GM13976 (cell line): ENCODE measurements at regions not wholly inside any gene's neighbourhood (a gene's known extent, or its start where the extent isn't known, plus 50 kb on each side); places are given as distances from the start of the nearest gene placed in this dataset.

Experiments
- DNase-seq: peaks from one replicate; pipeline ENCODE4 v3.0.0; 2012; ENCODE audit warnings: low spot score
- CTCF ChIP-seq: IDR thresholded peaks from 2 replicates; pipeline ENCODE4 v1.5.1; 2012; ENCODE audit warnings: borderline replicate concordance, mild to moderate bottlenecking; ENCODE audit not compliant: insufficient read depth; ENCODE audit errors: extremely low read depth, missing control alignments, control extremely low read depth
- in situ Hi-C: fragments of 300-500 bp; cut with MboI; formaldehyde crosslinking; loops from one replicate; pipeline ENCODE4 v1.12.0; 2022; ENCODE audit warnings: low sequenced_read_pairs, mixed read lengths, inconsistent platforms; ENCODE audit not compliant: unreplicated experiment

- in situ Hi-C loops = no loop called here
- DNase-seq = no peak
- no peak for TF ChIP-seq CTCF
These were observed 516.5 kb upstream of the RAB6C start for GRCh38 chr2:129462967-129463366.

GRCh38 chr2:129464036-129464435, 515.4 kb upstream of the RAB6C start:
- DNase-seq = no peak
- in situ Hi-C loops = no loop called here
- TF ChIP-seq CTCF = no peak

GRCh38 chr2:129464631-129465030, 514.8 kb upstream of the RAB6C start:
- TF ChIP-seq CTCF = no peak
- no peak for DNase-seq
- in situ Hi-C loops = no loop called here

GRCh38 chr2:129465045-129465444, 514.4 kb upstream of the RAB6C start:
- in situ Hi-C loops = no loop called here
- no peak for TF ChIP-seq CTCF
- DNase-seq = no peak

- in situ Hi-C loops = no loop called here
- no peak for DNase-seq
- no peak for TF ChIP-seq CTCF
These were observed 513.1 kb upstream of the RAB6C start for GRCh38 chr2:129466389-129466788.

- in situ Hi-C loops = no loop called here
- no peak for TF ChIP-seq CTCF
- DNase-seq = no peak
These were observed 512.3 kb upstream of the RAB6C start for GRCh38 chr2:129467012-129467779.

- in situ Hi-C loops = no loop called here
- DNase-seq = no peak
- no peak for TF ChIP-seq CTCF
These were observed 511.5 kb upstream of the RAB6C start for GRCh38 chr2:129467941-129468340.
